Activated naive CD4-positive, alpha-beta T cell treated with anti-CD3 and anti-CD28 coated beads for 36 hours (primary cell): ENCODE measurements at regions not wholly inside any gene's neighbourhood (a gene's known extent, or its start where the extent isn't known, plus 50 kb on each side); places are given as distances from the start of the nearest gene placed in this dataset.
A peak's percentile ranks its signal among the peaks of the same experiment; 100 is the strongest.

Source experiments
- CTCF ChIA-PET: fragments of 350-600 bp; sonication (Branson Sonifier 250); formaldehyde crosslinking; loops from one replicate; lab custom pipeline; 2021; ENCODE audit warnings: antibody characterized with exemption; lab: Charles Lee
- DNase-seq: peaks from one replicate; pipeline ENCODE4 v3.0.0-alpha.2; 2020
- H3K27ac Mint-ChIP-seq: one replicate; pipeline ENCODE4 v1.8.0; 2021; ENCODE audit warnings: mild to moderate bottlenecking, mixed read lengths
- H3K27me3 Mint-ChIP-seq: one replicate; pipeline ENCODE4 v1.8.0; 2021; ENCODE audit warnings: low read depth, mixed read lengths
- H3K36me3 Mint-ChIP-seq: one replicate; pipeline ENCODE4 v1.8.0; 2021; ENCODE audit warnings: low read depth, mixed read lengths
- H3K4me1 Mint-ChIP-seq: one replicate; pipeline ENCODE4 v1.8.0; 2021; ENCODE audit warnings: low read depth, mixed read lengths
- H3K4me3 Mint-ChIP-seq: one replicate; pipeline ENCODE4 v1.8.0; 2021; ENCODE audit warnings: mild to moderate bottlenecking, moderate library complexity, mixed read lengths
- H3K9me3 Mint-ChIP-seq: one replicate; pipeline ENCODE4 v1.8.0; 2021; ENCODE audit warnings: mixed read lengths
- intact Hi-C: fragments of 100-400 bp; cut with micrococcal nuclease; formaldehyde crosslinking; loops from one replicate; pipeline ENCODE4 v1.15.1; 2023

- no peak for DNase-seq
- peaks cover 2% of the 10 kb centered on the region for H3K27me3 Mint-ChIP-seq
- CTCF ChIA-PET: no interaction called here
- H3K9me3 Mint-ChIP-seq: no peaks in the 10 kb centered on the region
- intact Hi-C loops: loop anchor here (10.0 kb wide), 2 partner anchors 712 to 1132 kb away; no protein-coding TSS in a partner anchor
- no peaks in the 10 kb centered on the region for H3K36me3 Mint-ChIP-seq
- H3K4me3 Mint-ChIP-seq: no peak overlapping the region
- no peaks in the 10 kb centered on the region for H3K4me1 Mint-ChIP-seq
- no peak overlapping the region for H3K27ac Mint-ChIP-seq
Observed at GRCh38 chr2:60157283-60157682, 396.2 kb downstream of the BCL11A start.

- CTCF ChIA-PET: interaction anchor here (0.6 to 1.6 kb wide), 3 partner anchors 47 to 487 kb away, joined by 3 to 4 read pairs (median 3); no protein-coding TSS in a partner anchor
- no peak overlapping the region for H3K27ac Mint-ChIP-seq
- H3K4me3 Mint-ChIP-seq: no peak overlapping the region
- intact Hi-C loops: loop anchor here (5.0 to 10.0 kb wide), 5 partner anchors 267 to 1392 kb away; partner anchors contain the start of gene BCL11A
- no peaks in the 10 kb centered on the region for H3K9me3 Mint-ChIP-seq
- no peaks in the 10 kb centered on the region for H3K36me3 Mint-ChIP-seq
- DNase-seq: no peak
- H3K4me1 Mint-ChIP-seq: no peaks in the 10 kb centered on the region
- peaks cover under 1% of the 10 kb centered on the region for H3K27me3 Mint-ChIP-seq
Observed at GRCh38 chr2:60154142-60154541, 399.3 kb downstream of the BCL11A start.

- Mint-ChIP-seq H3K27ac (no peak overlapping the region), H3K4me3 (no peak overlapping the region), H3K27me3 (no peaks in the 10 kb centered on the region), H3K4me1 (no peaks in the 10 kb centered on the region), H3K9me3 (no peaks in the 10 kb centered on the region), H3K36me3 (no peaks in the 10 kb centered on the region)
- no peak for DNase-seq
- CTCF ChIA-PET: interaction anchor here (1.1 kb wide), 1 partner anchor 255 kb away, joined by 3 read pairs; no protein-coding TSS in a partner anchor
- intact Hi-C loops: loop anchor here (2.0 to 10.0 kb wide), 6 partner anchors 265 to 1390 kb away; partner anchors contain the start of gene BCL11A
Observed at GRCh38 chr2:60152226-60152833, 401.1 kb downstream of the BCL11A start.

GRCh38 chr2:60149176-60149575, 404.3 kb downstream of the BCL11A start:
- CTCF ChIA-PET: no interaction called here
- H3K27ac Mint-ChIP-seq: no peak overlapping the region

GRCh38 chr2:60148716-60149115, 404.7 kb downstream of the BCL11A start:
- H3K4me3 Mint-ChIP-seq: no peak overlapping the region
- no peaks in the 10 kb centered on the region for H3K36me3 Mint-ChIP-seq
- H3K27ac Mint-ChIP-seq: no peak overlapping the region
- no peaks in the 10 kb centered on the region for H3K4me1 Mint-ChIP-seq
- no peaks in the 10 kb centered on the region for H3K9me3 Mint-ChIP-seq
- peak; percentile 19 for DNase-seq
- no peaks in the 10 kb centered on the region for H3K27me3 Mint-ChIP-seq
- CTCF ChIA-PET: no interaction called here
- intact Hi-C loops: no loop called here

More at GRCh38 chr2:60149176-60149575, 404.3 kb downstream of the BCL11A start:
- H3K36me3 Mint-ChIP-seq: no peaks in the 10 kb centered on the region
- no peaks in the 10 kb centered on the region for H3K4me1 Mint-ChIP-seq
- H3K4me3 Mint-ChIP-seq: no peak overlapping the region
- intact Hi-C loops: no loop called here
- DNase-seq: no peak
- no peaks in the 10 kb centered on the region for H3K27me3 Mint-ChIP-seq
- no peaks in the 10 kb centered on the region for H3K9me3 Mint-ChIP-seq

- no peak for DNase-seq
- H3K9me3 Mint-ChIP-seq: peaks cover 4% of the 10 kb centered on the region
- H3K4me3 Mint-ChIP-seq: no peak overlapping the region
- H3K27me3 Mint-ChIP-seq: peaks cover 9% of the 10 kb centered on the region
- H3K27ac Mint-ChIP-seq: no peak overlapping the region
- no peaks in the 10 kb centered on the region for H3K36me3 Mint-ChIP-seq
- CTCF ChIA-PET: no interaction called here
- no peaks in the 10 kb centered on the region for H3K4me1 Mint-ChIP-seq
- intact Hi-C loops: no loop called here
Observed at GRCh38 chr2:60140185-60140584, 413.3 kb downstream of the BCL11A start.

- Mint-ChIP-seq H3K27ac (no peak overlapping the region), H3K36me3 (no peaks in the 10 kb centered on the region), H3K27me3 (peaks cover 12% of the 10 kb centered on the region), H3K4me1 (no peaks in the 10 kb centered on the region), H3K4me3 (no peak overlapping the region), H3K9me3 (no peaks in the 10 kb centered on the region)
- DNase-seq: no peak
- CTCF ChIA-PET: no interaction called here
- intact Hi-C loops: no loop called here
Observed at GRCh38 chr2:60136913-60137312, 416.5 kb downstream of the BCL11A start.

- no peaks in the 10 kb centered on the region for H3K4me1 Mint-ChIP-seq
- intact Hi-C loops: no loop called here
- H3K36me3 Mint-ChIP-seq: no peaks in the 10 kb centered on the region
Observed at GRCh38 chr2:60127191-60127590, 426.3 kb downstream of the BCL11A start.

GRCh38 chr2:60125611-60126426, 427.6 kb downstream of the BCL11A start:
- DNase-seq: no peak
- intact Hi-C loops: no loop called here
- H3K27ac Mint-ChIP-seq: no peak overlapping the region
- H3K27me3 Mint-ChIP-seq: peaks cover 3% of the 10 kb centered on the region
- H3K4me1 Mint-ChIP-seq: no peaks in the 10 kb centered on the region
- no peaks in the 10 kb centered on the region for H3K36me3 Mint-ChIP-seq
- H3K9me3 Mint-ChIP-seq: no peaks in the 10 kb centered on the region
- H3K4me3 Mint-ChIP-seq: no peak overlapping the region
- CTCF ChIA-PET: no interaction called here

More at GRCh38 chr2:60127191-60127590, 426.3 kb downstream of the BCL11A start:
- H3K9me3 Mint-ChIP-seq: peaks cover 4% of the 10 kb centered on the region
- no peak overlapping the region for H3K4me3 Mint-ChIP-seq
- no peaks in the 10 kb centered on the region for H3K27me3 Mint-ChIP-seq
- no peak overlapping the region for H3K27ac Mint-ChIP-seq
- CTCF ChIA-PET: no interaction called here
- no peak for DNase-seq

GRCh38 chr2:60119778-60120177, 433.7 kb downstream of the BCL11A start:
- Mint-ChIP-seq H3K36me3 (no peaks in the 10 kb centered on the region), H3K27me3 (peaks cover 5% of the 10 kb centered on the region), H3K27ac (no peak overlapping the region), H3K9me3 (no peaks in the 10 kb centered on the region), H3K4me1 (no peaks in the 10 kb centered on the region), H3K4me3 (no peak overlapping the region)
- DNase-seq: no peak
- intact Hi-C loops: no loop called here
- CTCF ChIA-PET: no interaction called here

- no peak for DNase-seq
- Mint-ChIP-seq H3K4me3 (no peak overlapping the region), H3K27me3 (peaks cover 5% of the 10 kb centered on the region), H3K9me3 (no peaks in the 10 kb centered on the region), H3K27ac (no peak overlapping the region), H3K36me3 (no peaks in the 10 kb centered on the region), H3K4me1 (no peaks in the 10 kb centered on the region)
- CTCF ChIA-PET: no interaction called here
- intact Hi-C loops: no loop called here
Observed at GRCh38 chr2:60118917-60119316, 434.5 kb downstream of the BCL11A start.

- DNase-seq: no peak
- intact Hi-C loops: no loop called here
- H3K27me3 Mint-ChIP-seq: peaks cover 5% of the 10 kb centered on the region
- CTCF ChIA-PET: no interaction called here
- no peak overlapping the region for H3K4me3 Mint-ChIP-seq
- no peaks in the 10 kb centered on the region for H3K9me3 Mint-ChIP-seq
- no peak overlapping the region for H3K27ac Mint-ChIP-seq
- no peaks in the 10 kb centered on the region for H3K36me3 Mint-ChIP-seq
- no peaks in the 10 kb centered on the region for H3K4me1 Mint-ChIP-seq
Observed at GRCh38 chr2:60118061-60118460, 435.4 kb downstream of the BCL11A start.
